Endodermal cell (in vitro differentiated cells): ENCODE measurements at regions not wholly inside any gene's neighbourhood (a gene's known extent, or its start where the extent isn't known, plus 50 kb on each side); places are given as distances from the start of the nearest gene placed in this dataset.

ENCODE experiments used
- DNase-seq: peaks from one replicate; pipeline ENCODE4 v3.0.0-alpha.2; 2017
- H3K27ac ChIP-seq: 2 replicates; pipeline ENCODE4 v1.5.1; 2013; ENCODE audit warnings: mild to moderate bottlenecking, low read depth, low read length, moderate library complexity
- H3K27me3 ChIP-seq: 2 replicates; pipeline ENCODE4 v1.6.1; 2013; ENCODE audit warnings: mild to moderate bottlenecking, low read length, moderate library complexity; ENCODE audit not compliant: insufficient read depth, control insufficient read depth, poor library complexity, severe bottlenecking
- H3K36me3 ChIP-seq: 2 replicates; pipeline ENCODE4 v1.7.0; 2013; ENCODE audit warnings: mild to moderate bottlenecking, low read length, moderate library complexity; ENCODE audit not compliant: control insufficient read depth, insufficient read depth
- H3K4me1 ChIP-seq: one replicate; pipeline ENCODE4 v1.7.0; 2013; ENCODE audit warnings: low read length; ENCODE audit not compliant: control insufficient read depth, insufficient read depth
- H3K4me3 ChIP-seq: 2 replicates; pipeline ENCODE4 v1.5.1; 2013; ENCODE audit warnings: mild to moderate bottlenecking, low read length, moderate library complexity
- H3K9ac ChIP-seq: 2 replicates; pipeline ENCODE4 v1.6.1; 2013; ENCODE audit warnings: mild to moderate bottlenecking, low read length, moderate library complexity; ENCODE audit not compliant: poor library complexity, severe bottlenecking; ENCODE audit errors: extremely low read depth
- H3K9me3 ChIP-seq: 2 replicates; pipeline ENCODE4 v1.6.1; 2013; ENCODE audit warnings: mild to moderate bottlenecking, low read length, moderate library complexity; ENCODE audit not compliant: control insufficient read depth
- H3K27ac Mint-ChIP-seq: 2 replicates; pipeline ENCODE4 v1.8.0; 2020; ENCODE audit warnings: mixed read lengths
- H3K27me3 Mint-ChIP-seq: 2 replicates; pipeline ENCODE4 v1.8.0; 2021; ENCODE audit warnings: mild to moderate bottlenecking, mixed read lengths; ENCODE audit not compliant: insufficient read depth
- H3K36me3 Mint-ChIP-seq: 2 replicates; pipeline ENCODE4 v1.8.0; 2020; ENCODE audit warnings: low read depth, mixed read lengths
- H3K4me1 Mint-ChIP-seq: 2 replicates; pipeline ENCODE4 v1.8.0; 2020; ENCODE audit warnings: mixed read lengths
- H3K4me3 Mint-ChIP-seq: 2 replicates; pipeline ENCODE4 v1.8.0; 2020; ENCODE audit warnings: mild to moderate bottlenecking, moderate library complexity, mixed read lengths
- H3K9me3 Mint-ChIP-seq: 2 replicates; pipeline ENCODE4 v1.8.0; 2020; ENCODE audit warnings: mild to moderate bottlenecking, mixed read lengths
- WGBS, 2 experiments: methylation state at CpG; one replicate each; pipeline versions ENCODE4 v1.1.5 to v1.1.7; 2013; ENCODE audit warnings: missing lambda C conversion rate in 2 of 2, mixed read lengths in 1 of 2; ENCODE audit not compliant: insufficient coverage in 1 of 2, insufficient read length in 1 of 2; 5-methylcytosine and 5-hydroxymethylcytosine counted together
- TF ChIP-seq, protein P1 (sequence below): fragments of 200-600 bp; sonication (generic); conservative IDR thresholded peaks from 2 replicates; pipeline ENCODE4 v1.5.0; 2021; ENCODE audit warnings: antibody characterized with exemption, mild to moderate bottlenecking

GRCh38 chr13:68345963-68346531, 1115.9 kb upstream of the PCDH9 start:
- H3K36me3 Mint-ChIP-seq = peaks cover 5% of the 10 kb centered on the region

DNA sequence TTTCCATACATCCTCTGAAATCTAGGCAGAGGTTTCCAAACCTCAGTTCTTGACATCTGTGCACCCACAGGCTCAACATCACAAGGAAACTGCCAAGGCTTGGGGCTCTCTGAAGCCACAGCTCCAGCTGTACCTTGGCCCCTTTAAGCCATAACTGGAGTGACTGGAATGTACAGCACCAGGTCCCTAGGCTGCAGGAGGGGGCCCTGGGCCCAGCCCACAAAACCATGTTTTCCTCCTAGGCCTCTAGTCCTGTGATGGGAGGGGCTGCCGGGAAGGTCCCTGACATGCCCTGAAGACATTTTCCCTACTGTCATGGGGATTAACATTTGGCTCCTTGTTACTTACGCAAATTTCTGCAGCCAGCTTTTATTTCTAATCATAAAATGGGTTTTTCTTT, 1093.0 kb upstream of the PCDH9 start:
- H3K9ac ChIP-seq = no peak overlapping the region
- no peaks in the 10 kb centered on the region for H3K4me1 Mint-ChIP-seq

More at GRCh38 chr13:68345963-68346531, 1115.9 kb upstream of the PCDH9 start:
- no peaks in the 10 kb centered on the region for H3K27me3 Mint-ChIP-seq
- no peak overlapping the region for H3K27ac ChIP-seq
- no peaks in the 10 kb centered on the region for H3K4me1 ChIP-seq
- WGBS, 2 experiments = 84% methylated on average over 1 of the region's 1 CpG; no CpG with 5 or more reads in 1 of the 2 experiments
- H3K9ac ChIP-seq = no peak overlapping the region
- no peaks in the 10 kb centered on the region for H3K4me1 Mint-ChIP-seq
- TF ChIP-seq, protein P1, sequence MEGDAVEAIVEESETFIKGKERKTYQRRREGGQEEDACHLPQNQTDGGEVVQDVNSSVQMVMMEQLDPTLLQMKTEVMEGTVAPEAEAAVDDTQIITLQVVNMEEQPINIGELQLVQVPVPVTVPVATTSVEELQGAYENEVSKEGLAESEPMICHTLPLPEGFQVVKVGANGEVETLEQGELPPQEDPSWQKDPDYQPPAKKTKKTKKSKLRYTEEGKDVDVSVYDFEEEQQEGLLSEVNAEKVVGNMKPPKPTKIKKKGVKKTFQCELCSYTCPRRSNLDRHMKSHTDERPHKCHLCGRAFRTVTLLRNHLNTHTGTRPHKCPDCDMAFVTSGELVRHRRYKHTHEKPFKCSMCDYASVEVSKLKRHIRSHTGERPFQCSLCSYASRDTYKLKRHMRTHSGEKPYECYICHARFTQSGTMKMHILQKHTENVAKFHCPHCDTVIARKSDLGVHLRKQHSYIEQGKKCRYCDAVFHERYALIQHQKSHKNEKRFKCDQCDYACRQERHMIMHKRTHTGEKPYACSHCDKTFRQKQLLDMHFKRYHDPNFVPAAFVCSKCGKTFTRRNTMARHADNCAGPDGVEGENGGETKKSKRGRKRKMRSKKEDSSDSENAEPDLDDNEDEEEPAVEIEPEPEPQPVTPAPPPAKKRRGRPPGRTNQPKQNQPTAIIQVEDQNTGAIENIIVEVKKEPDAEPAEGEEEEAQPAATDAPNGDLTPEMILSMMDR = no peak
- H3K9me3 Mint-ChIP-seq = peaks cover 25% of the 10 kb centered on the region
- H3K27me3 ChIP-seq = no peaks in the 10 kb centered on the region
- H3K36me3 ChIP-seq = no peaks in the 10 kb centered on the region
- no peak overlapping the region for H3K27ac Mint-ChIP-seq
- H3K9me3 ChIP-seq = peaks cover 6% of the 10 kb centered on the region
- H3K4me3 Mint-ChIP-seq = no peak overlapping the region
- H3K4me3 ChIP-seq = no peak overlapping the region
- DNase-seq = no peak

GRCh38 chr13:68319384-68319783, 1089.2 kb upstream of the PCDH9 start:
- H3K27me3 ChIP-seq = no peaks in the 10 kb centered on the region
- no peaks in the 10 kb centered on the region for H3K36me3 Mint-ChIP-seq
- H3K4me1 Mint-ChIP-seq = no peaks in the 10 kb centered on the region
- no peak overlapping the region for H3K4me3 Mint-ChIP-seq
- no peak overlapping the region for H3K4me3 ChIP-seq
- 89 to 100% methylated on average over 1 to 2 of the region's 2 CpGs for WGBS, 2 experiments
- H3K36me3 ChIP-seq = no peaks in the 10 kb centered on the region
- no peak overlapping the region for H3K27ac ChIP-seq
- H3K9me3 ChIP-seq = peaks cover 18% of the 10 kb centered on the region
- no peaks in the 10 kb centered on the region for H3K4me1 ChIP-seq
- no peaks in the 10 kb centered on the region for H3K27me3 Mint-ChIP-seq
- peaks cover 12% of the 10 kb centered on the region for H3K9me3 Mint-ChIP-seq
- no peak overlapping the region for H3K27ac Mint-ChIP-seq
- TF ChIP-seq, protein P1 = no peak
- no peak for DNase-seq
- H3K9ac ChIP-seq = no peak overlapping the region

More for the DNA sequence above, 1093.0 kb upstream of the PCDH9 start:
- Histone ChIP-seq H3K27me3 (no peaks in the 10 kb centered on the region), H3K9me3 (peaks cover 18% of the 10 kb centered on the region), H3K4me3 (no peak overlapping the region), H3K4me1 (no peaks in the 10 kb centered on the region), H3K36me3 (no peaks in the 10 kb centered on the region), H3K27ac (no peak overlapping the region)
- Mint-ChIP-seq H3K36me3 (no peaks in the 10 kb centered on the region), H3K27ac (no peak overlapping the region), H3K27me3 (no peaks in the 10 kb centered on the region), H3K9me3 (peaks cover 12% of the 10 kb centered on the region), H3K4me3 (no peak overlapping the region)
- TF ChIP-seq, protein P1 = no peak
- no peak for DNase-seq
- whole genome bisulfite sequencing, 2 experiments = 89 to 93% methylated on average over 1 to 2 of the region's 2 CpGs
